ENCODE measurements at regions not wholly inside any gene's neighbourhood (a gene's known extent, or its start where the extent isn't known, plus 50 kb on each side); places are given as distances from the start of the nearest gene placed in this dataset.
"Not testable (repeated sequence)": the region's sequence is repeated elsewhere in the genome, so short reads cannot be mapped to it uniquely, and the experiment has no call there.

GRCh38 chr11:45405916-45406670 lies 120.0 kb upstream of the SYT13 start:
- Histone ChIP-seq H3K4ac (ENCODE audit: low read depth, low read length) (no peak overlapping the region), H2BK20ac (ENCODE audit: low read depth, low read length) (no peak overlapping the region), H3K9me1 (ENCODE audit: insufficient read depth, low read length) (no peaks in the 10 kb centered on the region), H4K8ac (ENCODE audit: low read depth in 2 of 2, low read length in 2 of 2) (no peak overlapping the region), H2AFZ (replicated peaks; ENCODE audit: low read length, poor library complexity) (no peak overlapping the region), H3K9ac (ENCODE audit: low read depth, low read length) (no peak overlapping the region), H3K79me1 (ENCODE audit: low read depth in 1 of 2, low read length in 2 of 2) (no peaks in the 10 kb centered on the region), H3K4me1 (ENCODE audit: control insufficient read depth, insufficient read depth, low read length) (no peaks in the 10 kb centered on the region), H3K27ac (ENCODE audit: insufficient read depth, low read length) (no peak overlapping the region), H2BK5ac (ENCODE audit: low read depth, low read length, poor library complexity, severe bottlenecking) (no peak overlapping the region), H2BK15ac (ENCODE audit: low read depth, low read length) (no peak overlapping the region), H2AK9ac (replicated peaks; ENCODE audit: low read depth, low read length, poor library complexity) (no peak overlapping the region), H3K9me3 (ENCODE audit: control insufficient read depth, insufficient read depth, low read length) (no peaks in the 10 kb centered on the region), H3K27me3 (ENCODE audit: control insufficient read depth, insufficient read depth, low read length) (peaks cover 9% of the 10 kb centered on the region), H3K14ac (replicated peaks; ENCODE audit: low read depth, low read length) (no peak overlapping the region), H2AK5ac (ENCODE audit: low read depth, low read length) (no peak overlapping the region), H3K56ac (ENCODE audit: extremely low read depth, insufficient read depth, low read length) (no peak overlapping the region), H4K91ac (ENCODE audit: insufficient read depth, low read depth, low read length) (no peak overlapping the region), H2BK120ac (ENCODE audit: low read depth, low read length) (no peak overlapping the region), H4K5ac (ENCODE audit: low read depth, low read length) (no peak overlapping the region), H3K18ac (ENCODE audit: low read depth, low read length) (no peak overlapping the region), H4K20me1 (ENCODE audit: insufficient read depth, low read length) (no peaks in the 10 kb centered on the region), H3K4me2 (ENCODE audit: low read depth, low read length) (no peak overlapping the region), H3K36me3 (ENCODE audit: control insufficient read depth, insufficient read depth, low read length) (no peaks in the 10 kb centered on the region), H3K4me3 (ENCODE audit: insufficient read depth, low read depth, low read length) (no peak overlapping the region), H3K23ac (ENCODE audit: low read depth, low read length) (no peak overlapping the region)
- no CpG with 5 or more reads among the region's 3 CpGs for WGBS, 2 experiments (ENCODE audit: extremely low coverage in 2 of 2, insufficient read length in 1 of 2)
- ATAC-seq (ENCODE audit: low read depth), result no peak
- peak; percentile 31 for TF ChIP-seq RAD21 (IDR thresholded peaks at IDR 0.05; ENCODE audit: low read length)
- TF ChIP-seq CTCF (conservative IDR thresholded peaks at IDR 0.05; ENCODE audit: low read depth, low read length), result peak; percentile 46
- no peak for TF ChIP-seq NFE2L2 (IDR thresholded peaks at IDR 0.05; ENCODE audit: low read depth, low read length)
- TF ChIP-seq POLR2A (IDR thresholded peaks at IDR 0.05; ENCODE audit: low read depth, low read length), result no peak
- no peak for TF ChIP-seq MXI1 (IDR thresholded peaks at IDR 0.05; ENCODE audit: borderline replicate concordance, low read depth, low read length)
- no peak for TF ChIP-seq RFX5 (IDR thresholded peaks at IDR 0.05; ENCODE audit: low read depth, low read length)
- TF ChIP-seq SMC3 (IDR thresholded peaks at IDR 0.05; ENCODE audit: low read depth, low read length), result peak; percentile 15; the same call in 1 of the 2 replicates
- no peak for TF ChIP-seq BHLHE40 (IDR thresholded peaks at IDR 0.05; ENCODE audit: low read depth, low read length)
- in situ Hi-C loops (cut with MboI; ENCODE audit: low sequenced_read_pairs) (no loop called here), intact Hi-C loops (cut with micrococcal nuclease) (no loop called here), dilution Hi-C loops (cut with HindIII; ENCODE audit: low sequenced_read_pairs, unreplicated experiment) (no loop called here)
- POLR2A ChIA-PET (ENCODE audit: unreplicated experiment), result no interaction called here
- CTCF ChIA-PET, result no interaction called here
- BruUV-seq (replicated peaks), result no TSS peak
- peak; percentile 23 for DNase-seq

- H4K91ac ChIP-seq (ENCODE audit: insufficient read depth, low read depth, low read length), result not testable (repeated sequence)
Measured at GRCh38 chr11:45403521-45403920, 117.4 kb upstream of the SYT13 start.

More at GRCh38 chr11:45403521-45403920, 117.4 kb upstream of the SYT13 start:
- H2BK15ac ChIP-seq (ENCODE audit: low read depth, low read length); H4K8ac ChIP-seq (ENCODE audit: low read depth in 2 of 2, low read length in 2 of 2); H3K18ac ChIP-seq (ENCODE audit: low read depth, low read length); H3K23ac ChIP-seq (ENCODE audit: low read depth, low read length); H2BK120ac ChIP-seq (ENCODE audit: low read depth, low read length); dilution Hi-C loops (cut with HindIII; ENCODE audit: low sequenced_read_pairs, unreplicated experiment); ATAC-seq (ENCODE audit: low read depth); H4K5ac ChIP-seq (ENCODE audit: low read depth, low read length); H2BK5ac ChIP-seq (ENCODE audit: low read depth, low read length, poor library complexity, severe bottlenecking); H3K4me2 ChIP-seq (ENCODE audit: low read depth, low read length); H3K4me1 ChIP-seq (ENCODE audit: control insufficient read depth, insufficient read depth, low read length); BruUV-seq (replicated peaks); H3K14ac ChIP-seq (replicated peaks; ENCODE audit: low read depth, low read length); H3K9me1 ChIP-seq (ENCODE audit: insufficient read depth, low read length); H3K9me3 ChIP-seq (ENCODE audit: control insufficient read depth, insufficient read depth, low read length); H2AFZ ChIP-seq (replicated peaks; ENCODE audit: low read length, poor library complexity); H2AK9ac ChIP-seq (replicated peaks; ENCODE audit: low read depth, low read length, poor library complexity); H2BK20ac ChIP-seq (ENCODE audit: low read depth, low read length); H3K4ac ChIP-seq (ENCODE audit: low read depth, low read length); POLR2A ChIA-PET (ENCODE audit: unreplicated experiment); H2AK5ac ChIP-seq (ENCODE audit: low read depth, low read length); H3K56ac ChIP-seq (ENCODE audit: extremely low read depth, insufficient read depth, low read length); H3K4me3 ChIP-seq (ENCODE audit: insufficient read depth, low read depth, low read length); H3K79me1 ChIP-seq (ENCODE audit: low read depth in 1 of 2, low read length in 2 of 2); in situ Hi-C loops (cut with MboI; ENCODE audit: low sequenced_read_pairs); H4K20me1 ChIP-seq (ENCODE audit: insufficient read depth, low read length); H3K27me3 ChIP-seq (ENCODE audit: control insufficient read depth, insufficient read depth, low read length); H3K36me3 ChIP-seq (ENCODE audit: control insufficient read depth, insufficient read depth, low read length); H3K27ac ChIP-seq (ENCODE audit: insufficient read depth, low read length); H3K9ac ChIP-seq (ENCODE audit: low read depth, low read length); intact Hi-C loops (cut with micrococcal nuclease): not testable (repeated sequence)
- DNase-seq, result peak; percentile 7
- CTCF ChIA-PET, result interaction anchor here (0.6 kb wide), 1 partner anchor 25 kb away, joined by 4 read pairs; no protein-coding TSS in a partner anchor
- WGBS, 2 experiments (ENCODE audit: extremely low coverage in 2 of 2, insufficient read length in 1 of 2), result no CpG with 5 or more reads among the region's 1 CpG

Measured in IMR-90 (cell line).